NB4 (cell line): ENCODE measurements at regions not wholly inside any gene's neighbourhood (a gene's known extent, or its start where the extent isn't known, plus 50 kb on each side); places are given as distances from the start of the nearest gene placed in this dataset.

Experiments
- DNase-seq: peaks from one replicate; pipeline ENCODE4 v3.0.0; 2010; ENCODE audit warnings: low read depth
- H3K4me3 ChIP-seq: one replicate; pipeline ENCODE4 v1.5.1; 2011; ENCODE audit warnings: mild to moderate bottlenecking, low read depth, low read length, moderate library complexity
- MAX ChIP-seq: IDR thresholded peaks from 2 replicates; pipeline ENCODE4 v1.6.1; 2011; ENCODE audit warnings: low read depth, low read length
- MYC ChIP-seq: IDR thresholded peaks from 2 replicates; pipeline ENCODE4 v1.6.1; 2011; ENCODE audit warnings: low read depth, low read length
- POLR2A ChIP-seq: IDR thresholded peaks from 2 replicates; pipeline ENCODE4 v1.6.1; 2011; ENCODE audit warnings: mild to moderate bottlenecking; ENCODE audit not compliant: insufficient read length; ENCODE audit errors: extremely low read depth
- TF ChIP-seq, protein P1 (sequence below): IDR thresholded peaks from one replicate; pipeline ENCODE4 v1.5.1; 2012; ENCODE audit warnings: low read depth, low read length

GRCh38 chr7:156021471-156021870, 209.2 kb upstream of the SHH start:
- DNase-seq = no peak
- no peak overlapping the region for H3K4me3 ChIP-seq
- no peak for TF ChIP-seq MAX
- TF ChIP-seq POLR2A = no peak
- no peak for TF ChIP-seq MYC
- TF ChIP-seq, protein P1, sequence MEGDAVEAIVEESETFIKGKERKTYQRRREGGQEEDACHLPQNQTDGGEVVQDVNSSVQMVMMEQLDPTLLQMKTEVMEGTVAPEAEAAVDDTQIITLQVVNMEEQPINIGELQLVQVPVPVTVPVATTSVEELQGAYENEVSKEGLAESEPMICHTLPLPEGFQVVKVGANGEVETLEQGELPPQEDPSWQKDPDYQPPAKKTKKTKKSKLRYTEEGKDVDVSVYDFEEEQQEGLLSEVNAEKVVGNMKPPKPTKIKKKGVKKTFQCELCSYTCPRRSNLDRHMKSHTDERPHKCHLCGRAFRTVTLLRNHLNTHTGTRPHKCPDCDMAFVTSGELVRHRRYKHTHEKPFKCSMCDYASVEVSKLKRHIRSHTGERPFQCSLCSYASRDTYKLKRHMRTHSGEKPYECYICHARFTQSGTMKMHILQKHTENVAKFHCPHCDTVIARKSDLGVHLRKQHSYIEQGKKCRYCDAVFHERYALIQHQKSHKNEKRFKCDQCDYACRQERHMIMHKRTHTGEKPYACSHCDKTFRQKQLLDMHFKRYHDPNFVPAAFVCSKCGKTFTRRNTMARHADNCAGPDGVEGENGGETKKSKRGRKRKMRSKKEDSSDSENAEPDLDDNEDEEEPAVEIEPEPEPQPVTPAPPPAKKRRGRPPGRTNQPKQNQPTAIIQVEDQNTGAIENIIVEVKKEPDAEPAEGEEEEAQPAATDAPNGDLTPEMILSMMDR = no peak

DNA sequence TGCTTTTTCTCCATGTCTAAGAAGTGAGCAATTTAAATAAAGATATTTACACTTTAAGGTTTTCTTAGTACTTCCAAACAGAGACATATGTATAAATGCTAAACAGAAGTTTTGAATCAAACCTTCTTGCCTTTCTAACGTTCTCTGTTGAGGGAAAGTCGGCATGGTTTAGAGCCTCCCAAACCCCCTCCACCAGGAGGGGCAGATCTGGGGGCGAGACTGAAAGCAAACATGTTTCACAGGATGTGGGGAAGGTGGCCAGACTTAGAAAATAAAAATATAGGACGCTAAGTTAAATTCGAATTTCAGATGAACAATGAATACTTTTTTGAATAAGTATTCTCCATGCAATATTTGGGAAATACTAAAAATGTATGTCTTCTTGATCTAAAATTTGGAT, 208.3 kb upstream of the SHH start:
- TF ChIP-seq, protein P1 = no peak
- TF ChIP-seq MAX (no peak), MYC (no peak), POLR2A (no peak)
- no peak for DNase-seq
- no peak overlapping the region for H3K4me3 ChIP-seq

DNA sequence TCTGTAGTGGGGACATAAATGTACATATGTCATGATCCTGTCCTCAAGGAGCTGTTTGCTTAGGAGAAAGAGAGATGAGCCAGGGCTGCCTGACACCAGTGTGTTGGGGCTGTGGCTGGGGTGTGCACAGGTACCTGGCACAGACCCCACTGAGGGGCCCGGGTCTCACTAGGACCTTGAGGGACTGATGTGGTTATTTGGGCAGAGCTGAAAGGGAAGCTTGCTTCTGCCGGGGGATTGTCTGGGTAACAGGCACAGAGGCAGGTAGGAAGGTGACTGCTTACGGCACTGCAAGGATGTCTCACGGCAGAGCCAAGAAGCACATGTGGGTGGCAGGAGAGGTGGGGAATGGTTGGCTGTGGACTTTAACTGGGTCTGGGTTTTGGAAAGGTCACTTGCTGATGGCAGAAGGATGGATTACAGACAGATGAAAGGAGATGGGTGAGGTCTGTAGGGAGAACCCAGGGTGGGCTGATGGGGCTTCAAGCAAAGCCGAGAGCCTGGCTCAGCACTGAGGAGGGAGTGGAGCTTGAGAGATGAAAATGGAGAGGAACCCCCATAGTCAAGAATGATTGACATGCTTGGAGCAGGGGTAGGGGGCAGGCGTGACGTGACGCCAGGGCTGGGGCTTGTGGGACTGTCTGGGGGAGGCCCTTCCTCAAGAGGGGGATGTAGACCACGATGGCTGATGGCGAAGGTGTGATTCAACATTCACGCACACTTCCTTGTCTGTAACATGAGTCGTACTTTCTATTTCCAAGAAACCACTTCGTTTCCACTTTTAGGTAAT, 207.7 kb upstream of the SHH start:
- H3K4me3 ChIP-seq = no peak overlapping the region
- TF ChIP-seq MAX = no peak
- no peak for DNase-seq

- no peak overlapping the region for H3K4me3 ChIP-seq
- no peak for DNase-seq
- TF ChIP-seq MAX (no peak), POLR2A (no peak), MYC (no peak)
- TF ChIP-seq, protein P1 = no peak
These were observed 207.0 kb upstream of the SHH start for GRCh38 chr7:156019308-156019707.

GRCh38 chr7:156017916-156018700, 205.8 kb upstream of the SHH start:
- H3K4me3 ChIP-seq = no peak overlapping the region
- TF ChIP-seq POLR2A = no peak
- TF ChIP-seq MAX = no peak
- TF ChIP-seq MYC = no peak
- TF ChIP-seq, protein P1 = no peak

GRCh38 chr7:156017431-156017830, 205.2 kb upstream of the SHH start:
- TF ChIP-seq MYC (no peak), POLR2A (no peak), MAX (no peak)
- TF ChIP-seq, protein P1 = no peak
- no peak for DNase-seq
- H3K4me3 ChIP-seq = no peak overlapping the region

More at GRCh38 chr7:156017916-156018700, 205.8 kb upstream of the SHH start:
- no peak for DNase-seq
